MM.1S (cell line): ENCODE measurements at regions not wholly inside any gene's neighbourhood (a gene's known extent, or its start where the extent isn't known, plus 50 kb on each side); places are given as distances from the start of the nearest gene placed in this dataset.

Experiments
- DNase-seq: peaks from one replicate; pipeline ENCODE4 v3.0.0-alpha.2; 2015
- H2AFZ ChIP-seq: fragments of 300-600 bp; sonication (generic); 2 replicates; pipeline ENCODE4 v1.6.0; 2016; ENCODE audit warnings: antibody characterized with exemption, low read length
- H3F3A ChIP-seq: fragments of 300-600 bp; sonication (generic); 2 replicates; pipeline ENCODE4 v1.6.1; 2016; ENCODE audit warnings: mild to moderate bottlenecking, antibody characterized with exemption, low read length, moderate library complexity, mixed read lengths; ENCODE audit not compliant: insufficient read depth
- H3K27ac ChIP-seq: fragments of 300-600 bp; sonication (generic); 2 replicates; pipeline ENCODE4 v1.5.1; 2016; ENCODE audit warnings: mild to moderate bottlenecking, low read length
- H3K27me3 ChIP-seq: fragments of 300-600 bp; sonication (generic); replicated peaks from 2 replicates; pipeline ENCODE4 v1.6.0; 2016; ENCODE audit warnings: low read length; ENCODE audit not compliant: insufficient read depth
- H3K36me3 ChIP-seq: fragments of 300-600 bp; sonication (generic); replicated peaks from 2 replicates; pipeline ENCODE4 v1.6.1; 2016; ENCODE audit warnings: mild to moderate bottlenecking, low read length, mixed read lengths; ENCODE audit not compliant: insufficient read depth
- H3K4me1 ChIP-seq: fragments of 300-600 bp; sonication (generic); 2 replicates; pipeline ENCODE4 v1.6.1; 2016; ENCODE audit warnings: low read length, mixed read lengths
- H3K4me2 ChIP-seq: fragments of 300-600 bp; sonication (generic); 2 replicates; pipeline ENCODE4 v1.6.0; 2016; ENCODE audit warnings: low read depth, low read length
- H3K4me3 ChIP-seq: fragments of 300-600 bp; sonication (generic); 2 replicates; pipeline ENCODE4 v1.5.1; 2016; ENCODE audit warnings: low read length, mixed read lengths
- H3K79me2 ChIP-seq: fragments of 300-600 bp; sonication (generic); 2 replicates; pipeline ENCODE4 v1.6.1; 2016; ENCODE audit warnings: mixed run types, low read length, mixed read lengths
- H3K9ac ChIP-seq: fragments of 300-600 bp; sonication (generic); 2 replicates; pipeline ENCODE4 v1.6.1; 2016; ENCODE audit warnings: low read length, mixed read lengths
- H3K9me2 ChIP-seq: fragments of 300-600 bp; sonication (generic); replicated peaks from 2 replicates; pipeline ENCODE4 v1.6.1; 2016; ENCODE audit warnings: mild to moderate bottlenecking, low read length, mixed read lengths; ENCODE audit not compliant: insufficient read depth
- H3K9me3 ChIP-seq: fragments of 300-600 bp; sonication (generic); replicated peaks from 2 replicates; pipeline ENCODE4 v1.6.1; 2016; ENCODE audit warnings: mild to moderate bottlenecking, low read length, mixed read lengths; ENCODE audit not compliant: insufficient read depth
- H4K20me1 ChIP-seq: fragments of 300-600 bp; sonication (generic); 2 replicates; pipeline ENCODE4 v1.6.1; 2016; ENCODE audit warnings: mild to moderate bottlenecking, low read length, moderate library complexity, mixed read lengths; ENCODE audit not compliant: insufficient read depth
- CTCF ChIP-seq: fragments of 300-600 bp; sonication (generic); IDR thresholded peaks from 2 replicates; pipeline ENCODE4 v1.5.1; 2016; ENCODE audit warnings: antibody characterized with exemption, low read length, mixed read lengths
- EZH2 ChIP-seq: fragments of 300-600 bp; sonication (generic); optimal IDR thresholded peaks from 2 replicates; pipeline ENCODE3; 2017; ENCODE audit warnings: low read depth, mild to moderate bottlenecking, antibody characterized with exemption, low read length, mixed read lengths
- EZH2phosphoT487 ChIP-seq: fragments of 300-600 bp; sonication (generic); IDR thresholded peaks from 2 replicates; pipeline ENCODE4 v1.6.1; 2018; ENCODE audit warnings: antibody characterized with exemption, low read length

DNA sequence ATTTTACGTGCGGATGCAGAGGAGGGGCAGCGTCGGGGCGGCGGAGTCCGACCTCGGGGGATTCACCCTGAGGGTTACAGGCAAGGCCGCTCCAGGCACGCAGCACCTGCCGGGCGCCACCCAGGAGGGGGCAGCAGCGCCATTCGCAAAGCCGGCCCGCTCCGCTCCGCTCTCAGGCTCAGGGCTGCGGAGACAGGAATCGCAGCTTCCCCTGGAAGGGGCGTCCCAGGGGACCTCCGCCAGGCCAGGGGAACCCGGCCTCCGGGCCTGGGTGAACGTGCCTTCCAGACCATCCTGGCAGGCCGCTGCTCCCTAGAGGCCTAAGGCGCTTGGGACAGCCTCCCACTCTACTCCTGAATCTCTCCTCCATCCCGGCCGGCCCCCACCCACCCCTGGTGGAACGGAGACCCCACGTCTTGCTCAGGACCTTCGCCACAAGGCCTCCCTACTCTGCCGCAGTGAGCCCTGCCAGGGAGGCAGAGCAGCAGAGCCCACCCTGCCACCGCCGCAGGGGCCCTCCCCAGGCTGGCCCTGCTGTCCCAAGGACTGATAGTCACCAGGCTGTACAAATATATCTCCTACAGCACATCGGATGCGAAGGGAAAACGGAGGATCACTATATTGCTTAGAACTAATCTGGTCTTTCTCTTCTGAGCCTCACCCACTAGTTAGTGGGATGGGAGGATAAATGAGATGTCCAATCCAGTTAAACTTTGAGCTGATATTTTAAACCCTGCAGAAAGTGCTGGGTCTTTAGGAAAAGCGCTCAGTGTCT, 115.0 kb downstream of the SMIM20 start:
- Histone ChIP-seq H3K4me2 (peak overlapping the region; percentile 62; the same call in 1 of the 2 replicates), H3K4me3 (peak overlapping the region; percentile 34; the same call in 1 of the 2 replicates), H3K9me3 (no peaks in the 10 kb centered on the region), H4K20me1 (no peaks in the 10 kb centered on the region), H3K79me2 (no peaks in the 10 kb centered on the region), H3K27ac (no peak overlapping the region), H3K4me1 (no peaks in the 10 kb centered on the region), H3K27me3 (no peaks in the 10 kb centered on the region), H3K9me2 (no peaks in the 10 kb centered on the region), H3K9ac (no peak overlapping the region), H2AFZ (peak overlapping the region; percentile 56; the same call in 1 of the 2 replicates), H3K36me3 (no peaks in the 10 kb centered on the region), H3F3A (no peaks in the 10 kb centered on the region)
- TF ChIP-seq CTCF (peak; percentile 67), EZH2 (no peak), EZH2phosphoT487 (no peak)
- DNase-seq: peak; percentile 40

DNA sequence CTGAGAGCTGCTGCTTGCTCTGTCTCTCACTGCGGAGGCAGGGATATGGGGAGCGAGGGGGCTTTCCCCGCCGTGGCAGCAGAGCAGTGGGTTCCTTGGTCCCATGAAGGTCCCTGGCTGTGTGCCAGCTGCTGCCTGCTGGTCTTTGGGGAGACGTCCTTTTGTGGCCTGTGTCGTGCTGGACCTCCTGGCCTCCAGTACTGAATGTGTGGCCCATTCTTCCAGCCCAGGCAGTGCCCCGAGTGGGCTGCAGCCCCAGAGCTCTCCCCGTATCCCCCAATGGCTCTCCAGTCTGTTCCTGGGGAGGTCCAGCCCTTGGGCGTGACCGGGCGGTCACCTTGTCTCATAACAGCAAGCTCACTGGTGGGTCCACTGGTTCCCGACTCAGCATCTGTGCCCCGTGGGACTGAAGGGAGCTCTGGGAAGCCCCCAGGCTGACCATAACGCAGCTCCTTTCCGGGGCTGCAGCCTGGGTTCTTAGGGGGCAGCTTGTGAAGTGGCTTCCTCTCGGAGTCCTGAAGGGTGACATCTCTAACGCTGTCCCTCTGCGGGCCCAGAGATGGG, 115.6 kb downstream of the SMIM20 start:
- H3K4me3 ChIP-seq: no peak overlapping the region
- H3K9me3 ChIP-seq: no peaks in the 10 kb centered on the region
- no peak overlapping the region for H3K4me2 ChIP-seq
- H3K36me3 ChIP-seq: no peaks in the 10 kb centered on the region
- H3K27ac ChIP-seq: no peak overlapping the region
- H3K4me1 ChIP-seq: no peaks in the 10 kb centered on the region
- no peak overlapping the region for H2AFZ ChIP-seq
- H3F3A ChIP-seq: no peaks in the 10 kb centered on the region
- H3K9me2 ChIP-seq: no peaks in the 10 kb centered on the region
- H3K9ac ChIP-seq: no peak overlapping the region
- H4K20me1 ChIP-seq: no peaks in the 10 kb centered on the region
- H3K79me2 ChIP-seq: no peaks in the 10 kb centered on the region
- TF ChIP-seq CTCF (no peak), EZH2 (no peak), EZH2phosphoT487 (no peak)
- H3K27me3 ChIP-seq: no peaks in the 10 kb centered on the region
- DNase-seq: no peak

DNA sequence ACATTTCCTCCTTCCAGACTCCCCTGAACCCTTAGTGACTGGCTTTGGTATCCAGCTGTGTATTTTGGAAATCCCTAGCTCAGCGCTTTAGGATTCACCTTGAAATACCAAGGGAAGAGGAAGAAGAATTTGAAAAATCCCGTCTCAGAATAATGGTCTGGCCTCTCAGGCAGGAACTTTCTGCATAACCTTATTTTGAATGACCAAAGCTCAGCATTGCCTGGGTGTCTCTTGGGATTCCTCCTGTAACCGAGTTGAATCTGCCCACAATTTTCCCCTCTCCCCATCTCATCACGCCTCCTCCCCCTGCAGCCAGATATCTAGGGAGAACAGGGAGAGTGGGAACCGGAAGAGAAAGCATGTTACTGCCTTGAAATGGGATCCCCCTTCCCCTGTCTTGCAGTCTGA, 116.2 kb downstream of the SMIM20 start:
- Histone ChIP-seq H3K27ac (no peak overlapping the region), H3K9ac (no peak overlapping the region)

More for the DNA sequence above, 116.2 kb downstream of the SMIM20 start:
- Histone ChIP-seq H3K4me3 (no peak overlapping the region), H2AFZ (no peak overlapping the region), H3K9me3 (no peaks in the 10 kb centered on the region), H3K4me1 (no peaks in the 10 kb centered on the region), H3F3A (no peaks in the 10 kb centered on the region), H3K9me2 (no peaks in the 10 kb centered on the region), H4K20me1 (no peaks in the 10 kb centered on the region), H3K79me2 (no peaks in the 10 kb centered on the region), H3K27me3 (no peaks in the 10 kb centered on the region), H3K36me3 (no peaks in the 10 kb centered on the region), H3K4me2 (no peak overlapping the region)
- TF ChIP-seq CTCF (no peak), EZH2 (no peak), EZH2phosphoT487 (no peak)
- no peak for DNase-seq
